H1 (cell line): ENCODE measurements at regions not wholly inside any gene's neighbourhood (a gene's known extent, or its start where the extent isn't known, plus 50 kb on each side); places are given as distances from the start of the nearest gene placed in this dataset.

Experiments used
- CEBPB ChIP-seq: IDR thresholded peaks from 2 replicates; pipeline ENCODE4 v1.6.1; 2012; ENCODE audit warnings: low read depth, low read length
- CHD2 ChIP-seq: IDR thresholded peaks from 2 replicates; pipeline ENCODE4 v1.6.1; 2012; ENCODE audit warnings: low read length, improper control_type of control experiment
- CTCF ChIP-seq, 3 experiments: IDR thresholded peaks; 1 replicate in 2 of 3; 2 replicates in 1 of 3; pipeline versions ENCODE4 v1.5.1 to v1.6.1; 2011; ENCODE audit warnings: low read length in 3 of 3, mild to moderate bottlenecking in 3 of 3, inconsistent platforms in 2 of 3, low read depth in 1 of 3, moderate library complexity in 1 of 3; ENCODE audit not compliant: insufficient read depth in 1 of 3; ENCODE audit errors: control extremely low read depth in 1 of 3
- EZH2 ChIP-seq: fragments of 200-600 bp; sonication (generic); IDR thresholded peaks from 2 replicates; pipeline ENCODE4 v1.7.1; 2012; ENCODE audit warnings: low read depth, mild to moderate bottlenecking, moderate library complexity, low read length, inconsistent platforms; ENCODE audit not compliant: severe bottlenecking
- HDAC6 ChIP-seq: IDR thresholded peaks from one replicate; pipeline ENCODE4 v1.7.1; 2012; ENCODE audit warnings: low read depth, mild to moderate bottlenecking, inconsistent platforms, low read length, moderate library complexity
- KDM4A ChIP-seq: IDR thresholded peaks from one replicate; pipeline ENCODE4 v1.7.1; 2012; ENCODE audit warnings: low read depth, mild to moderate bottlenecking, moderate library complexity, low read length, inconsistent platforms; ENCODE audit not compliant: severe bottlenecking
- SAP30 ChIP-seq: fragments of 300-600 bp; sonication (generic); IDR thresholded peaks from 2 replicates; pipeline ENCODE4 v1.7.1; 2012; ENCODE audit warnings: low read length, moderate library complexity, mild to moderate bottlenecking, inconsistent platforms; ENCODE audit not compliant: insufficient read depth, insufficient replicate concordance
- TCF12 ChIP-seq: IDR thresholded peaks from 2 replicates; pipeline ENCODE4 v1.6.1; 2011; ENCODE audit warnings: low read depth, mild to moderate bottlenecking, low read length
- TEAD4 ChIP-seq: IDR thresholded peaks from 2 replicates; pipeline ENCODE4 v1.6.1; 2012; ENCODE audit warnings: low read depth, low read length, inconsistent platforms, mixed read lengths
- ZNF274 ChIP-seq: IDR thresholded peaks from 2 replicates; pipeline ENCODE4 v1.7.0; 2012; ENCODE audit warnings: low read length, borderline replicate concordance; ENCODE audit errors: extremely low read depth

- TF ChIP-seq KDM4A (no peak), HDAC6 (no peak), CEBPB (no peak), CHD2 (no peak), CTCF (IDR thresholded peaks at IDR 0.05; ENCODE audit: control extremely low read depth in 1 of 3, insufficient read depth in 1 of 3, low read depth in 1 of 3, low read length in 3 of 3) (no peak), TEAD4 (no peak), SAP30 (no peak), ZNF274 (no peak), EZH2 (no peak), TCF12 (no peak)
Measured at GRCh38 chr2:7676714-7677113, 759.5 kb downstream of the RNF144A start (continued).
